ENCODE measurements at regions not wholly inside any gene's neighbourhood (a gene's known extent, or its start where the extent isn't known, plus 50 kb on each side); places are given as distances from the start of the nearest gene placed in this dataset.

DNA sequence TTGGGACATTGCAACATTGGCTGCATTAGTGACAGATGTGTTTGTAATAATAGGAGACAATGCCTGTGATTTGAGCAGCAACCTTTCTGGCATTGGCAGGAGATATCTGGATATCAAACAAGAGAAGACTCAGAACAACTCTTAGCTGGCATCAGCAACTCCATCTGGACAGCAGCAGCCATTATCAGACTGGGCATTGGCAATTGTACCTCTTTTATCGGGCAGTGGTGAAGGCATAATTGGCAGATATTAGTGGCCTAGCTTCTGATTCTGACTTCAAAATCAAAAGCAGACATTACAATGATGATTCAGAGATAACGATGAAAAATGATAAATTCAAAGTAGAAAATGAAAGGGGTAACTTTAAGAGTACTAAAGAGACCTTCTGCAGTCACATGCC lies 1193.7 kb downstream of the EFNB2 start:
- intact Hi-C loops (cut with micrococcal nuclease), result no loop called here
- Histone ChIP-seq H2AFZ (ENCODE audit: low read depth, low read length, poor library complexity, severe bottlenecking) (no peak overlapping the region), H3K4me2 (ENCODE audit: low read length) (no peak overlapping the region), H3K27ac (ENCODE audit: low read depth, low read length) (no peak overlapping the region), H3K9me2 (ENCODE audit: insufficient read depth) (no peaks in the 10 kb centered on the region), H3K9ac (ENCODE audit: low read length) (no peak overlapping the region), H3K36me3 (ENCODE audit: control insufficient read depth in 1 of 2, insufficient read depth in 2 of 2, low read length in 2 of 2) (no peaks in the 10 kb centered on the region), H4K20me1 (ENCODE audit: insufficient read depth) (no peaks in the 10 kb centered on the region), H3K79me2 (ENCODE audit: insufficient read depth, low read length) (no peaks in the 10 kb centered on the region), H3K4me3 (replicated peaks in 1 of 2; ENCODE audit: low read depth in 1 of 2, low read length in 2 of 2) (no peak overlapping the region), H3K27me3 (ENCODE audit: insufficient read depth, low read length) (no peaks in the 10 kb centered on the region), H3K4me1 (ENCODE audit: control insufficient read depth in 1 of 2, insufficient read depth in 2 of 2, low read length in 2 of 2) (peaks cover 0 to 11% of the 10 kb centered on the region in 2 experiments; a peak in 2 of 4 replicates), H3K9me3 (ENCODE audit: control insufficient read depth in 1 of 2, insufficient read depth in 1 of 2, low read depth in 1 of 2, low read length in 2 of 2) (no peaks in the 10 kb centered on the region)
- no peak for ATAC-seq
- BruUV-seq (replicated peaks), result no TSS peak
- TF ChIP-seq JUND (IDR thresholded peaks at IDR 0.05) (no peak), CBX3 (IDR thresholded peaks at IDR 0.05; ENCODE audit: low read depth) (no peak), ZNF274 (IDR thresholded peaks at IDR 0.05; ENCODE audit: low read depth, low read length) (no peak), EGR1 (IDR thresholded peaks at IDR 0.05; ENCODE audit: low read depth) (no peak), YY1 (IDR thresholded peaks at IDR 0.05; ENCODE audit: extremely low read depth, insufficient replicate concordance, low read depth, low read length) (no peak), ZBTB33 (IDR thresholded peaks at IDR 0.05; ENCODE audit: extremely low read depth, insufficient replicate concordance, low read length) (no peak), TCF7L2 (IDR thresholded peaks at IDR 0.05; ENCODE audit: borderline replicate concordance, extremely low read depth, insufficient read depth, insufficient read length) (no peak), ZFX (IDR thresholded peaks at IDR 0.05) (no peak), SIN3A (IDR thresholded peaks at IDR 0.05; ENCODE audit: low read depth) (no peak), CTCF (IDR thresholded peaks at IDR 0.05 in 2 of 3, conservative IDR thresholded peaks at IDR 0.05 in 1 of 3; ENCODE audit: borderline replicate concordance in 1 of 3, insufficient read depth in 1 of 3, low read depth in 2 of 3, low read length in 2 of 3) (no peak), ELF1 (IDR thresholded peaks at IDR 0.05; ENCODE audit: borderline replicate concordance, low read depth) (no peak), SRF (IDR thresholded peaks at IDR 0.05; ENCODE audit: low read depth) (no peak)
- TF ChIP-seq, protein P1, sequence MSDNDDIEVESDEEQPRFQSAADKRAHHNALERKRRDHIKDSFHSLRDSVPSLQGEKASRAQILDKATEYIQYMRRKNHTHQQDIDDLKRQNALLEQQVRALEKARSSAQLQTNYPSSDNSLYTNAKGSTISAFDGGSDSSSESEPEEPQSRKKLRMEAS (IDR thresholded peaks at IDR 0.05), result no peak
- TF ChIP-seq, protein P2, sequence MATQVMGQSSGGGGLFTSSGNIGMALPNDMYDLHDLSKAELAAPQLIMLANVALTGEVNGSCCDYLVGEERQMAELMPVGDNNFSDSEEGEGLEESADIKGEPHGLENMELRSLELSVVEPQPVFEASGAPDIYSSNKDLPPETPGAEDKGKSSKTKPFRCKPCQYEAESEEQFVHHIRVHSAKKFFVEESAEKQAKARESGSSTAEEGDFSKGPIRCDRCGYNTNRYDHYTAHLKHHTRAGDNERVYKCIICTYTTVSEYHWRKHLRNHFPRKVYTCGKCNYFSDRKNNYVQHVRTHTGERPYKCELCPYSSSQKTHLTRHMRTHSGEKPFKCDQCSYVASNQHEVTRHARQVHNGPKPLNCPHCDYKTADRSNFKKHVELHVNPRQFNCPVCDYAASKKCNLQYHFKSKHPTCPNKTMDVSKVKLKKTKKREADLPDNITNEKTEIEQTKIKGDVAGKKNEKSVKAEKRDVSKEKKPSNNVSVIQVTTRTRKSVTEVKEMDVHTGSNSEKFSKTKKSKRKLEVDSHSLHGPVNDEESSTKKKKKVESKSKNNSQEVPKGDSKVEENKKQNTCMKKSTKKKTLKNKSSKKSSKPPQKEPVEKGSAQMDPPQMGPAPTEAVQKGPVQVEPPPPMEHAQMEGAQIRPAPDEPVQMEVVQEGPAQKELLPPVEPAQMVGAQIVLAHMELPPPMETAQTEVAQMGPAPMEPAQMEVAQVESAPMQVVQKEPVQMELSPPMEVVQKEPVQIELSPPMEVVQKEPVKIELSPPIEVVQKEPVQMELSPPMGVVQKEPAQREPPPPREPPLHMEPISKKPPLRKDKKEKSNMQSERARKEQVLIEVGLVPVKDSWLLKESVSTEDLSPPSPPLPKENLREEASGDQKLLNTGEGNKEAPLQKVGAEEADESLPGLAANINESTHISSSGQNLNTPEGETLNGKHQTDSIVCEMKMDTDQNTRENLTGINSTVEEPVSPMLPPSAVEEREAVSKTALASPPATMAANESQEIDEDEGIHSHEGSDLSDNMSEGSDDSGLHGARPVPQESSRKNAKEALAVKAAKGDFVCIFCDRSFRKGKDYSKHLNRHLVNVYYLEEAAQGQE (IDR thresholded peaks at IDR 0.05; ENCODE audit: low read depth), result no peak
- ChIA-PET RAD21 (ENCODE audit: low non-redundant PET in 1 of 2, low total read pairs in 2 of 2, uncharacterized antibody in 2 of 2, unreplicated experiment in 2 of 2) (no interaction called here), CTCF (no interaction called here), POLR2A (no interaction called here)
- DNase-seq (ENCODE audit: low read depth, low spot score), result no peak

All from HCT116 (cell line).